Cardiac muscle cell (in vitro differentiated cells and primary cell): ENCODE measurements at regions not wholly inside any gene's neighbourhood (a gene's known extent, or its start where the extent isn't known, plus 50 kb on each side); places are given as distances from the start of the nearest gene placed in this dataset.

Experiments used
- DNase-seq, 2 donors: peaks; one replicate each; pipeline versions ENCODE4 v3.0.0 to v3.0.0-alpha.2; 2010 to 2017; ENCODE audit warnings: low read depth in 1 of 2, low spot score in 1 of 2
- H3K27ac ChIP-seq: fragments of 200-600 bp; sonication (generic); 2 replicates; pipeline ENCODE4 v1.5.1; 2016
- H3K27me3 ChIP-seq: fragments of 200-600 bp; sonication (generic); 2 replicates; pipeline ENCODE4 v1.6.0; 2016; ENCODE audit warnings: control low read depth
- H3K36me3 ChIP-seq: fragments of 200-600 bp; sonication (generic); 2 replicates; pipeline ENCODE4 v1.5.1; 2016; ENCODE audit warnings: control low read depth
- H3K4me1 ChIP-seq: fragments of 200-600 bp; sonication (generic); 2 replicates; pipeline ENCODE4 v1.8.1; 2017; ENCODE audit warnings: low read depth, mild to moderate bottlenecking, mixed run types
- H3K4me3 ChIP-seq: fragments of 200-600 bp; sonication (generic); 2 replicates; pipeline ENCODE4 v1.5.1; 2016; ENCODE audit warnings: mild to moderate bottlenecking
- H3K9me3 ChIP-seq: fragments of 200-600 bp; sonication (generic); 2 replicates; pipeline ENCODE4 v1.5.1; 2017; ENCODE audit warnings: low read depth, mild to moderate bottlenecking, control low read depth
- TF ChIP-seq, protein P1 (sequence below): IDR thresholded peaks from 2 replicates; pipeline ENCODE4 v1.5.1; 2012; ENCODE audit warnings: low read depth, mild to moderate bottlenecking, low read length

DNA sequence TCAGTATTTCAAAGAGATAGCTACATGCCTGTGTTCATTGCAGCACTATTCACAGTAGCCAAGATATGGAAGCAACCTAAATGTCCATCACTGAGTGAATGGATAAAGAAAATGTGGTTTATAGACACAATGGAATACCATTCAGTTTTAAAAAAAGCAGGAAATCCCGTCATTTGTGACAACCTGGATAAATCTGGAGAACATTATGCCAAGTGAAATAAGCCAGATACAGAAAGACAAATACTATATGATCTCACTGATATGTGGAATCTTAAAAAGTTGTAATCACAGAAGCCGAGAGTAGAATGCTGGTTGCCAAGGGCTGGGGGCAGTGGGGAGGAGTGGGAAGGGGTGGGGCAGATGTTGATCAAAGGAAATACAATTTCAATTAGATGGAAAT lies 235.8 kb upstream of the IGFBP3 start:
- no peak for DNase-seq
- no peak overlapping the region for H3K4me3 ChIP-seq
- H3K9me3 ChIP-seq = no peaks in the 10 kb centered on the region
- no peaks in the 10 kb centered on the region for H3K36me3 ChIP-seq
- TF ChIP-seq, protein P1, sequence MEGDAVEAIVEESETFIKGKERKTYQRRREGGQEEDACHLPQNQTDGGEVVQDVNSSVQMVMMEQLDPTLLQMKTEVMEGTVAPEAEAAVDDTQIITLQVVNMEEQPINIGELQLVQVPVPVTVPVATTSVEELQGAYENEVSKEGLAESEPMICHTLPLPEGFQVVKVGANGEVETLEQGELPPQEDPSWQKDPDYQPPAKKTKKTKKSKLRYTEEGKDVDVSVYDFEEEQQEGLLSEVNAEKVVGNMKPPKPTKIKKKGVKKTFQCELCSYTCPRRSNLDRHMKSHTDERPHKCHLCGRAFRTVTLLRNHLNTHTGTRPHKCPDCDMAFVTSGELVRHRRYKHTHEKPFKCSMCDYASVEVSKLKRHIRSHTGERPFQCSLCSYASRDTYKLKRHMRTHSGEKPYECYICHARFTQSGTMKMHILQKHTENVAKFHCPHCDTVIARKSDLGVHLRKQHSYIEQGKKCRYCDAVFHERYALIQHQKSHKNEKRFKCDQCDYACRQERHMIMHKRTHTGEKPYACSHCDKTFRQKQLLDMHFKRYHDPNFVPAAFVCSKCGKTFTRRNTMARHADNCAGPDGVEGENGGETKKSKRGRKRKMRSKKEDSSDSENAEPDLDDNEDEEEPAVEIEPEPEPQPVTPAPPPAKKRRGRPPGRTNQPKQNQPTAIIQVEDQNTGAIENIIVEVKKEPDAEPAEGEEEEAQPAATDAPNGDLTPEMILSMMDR = no peak
- no peaks in the 10 kb centered on the region for H3K4me1 ChIP-seq
- H3K27ac ChIP-seq = no peak overlapping the region
- no peaks in the 10 kb centered on the region for H3K27me3 ChIP-seq

DNA sequence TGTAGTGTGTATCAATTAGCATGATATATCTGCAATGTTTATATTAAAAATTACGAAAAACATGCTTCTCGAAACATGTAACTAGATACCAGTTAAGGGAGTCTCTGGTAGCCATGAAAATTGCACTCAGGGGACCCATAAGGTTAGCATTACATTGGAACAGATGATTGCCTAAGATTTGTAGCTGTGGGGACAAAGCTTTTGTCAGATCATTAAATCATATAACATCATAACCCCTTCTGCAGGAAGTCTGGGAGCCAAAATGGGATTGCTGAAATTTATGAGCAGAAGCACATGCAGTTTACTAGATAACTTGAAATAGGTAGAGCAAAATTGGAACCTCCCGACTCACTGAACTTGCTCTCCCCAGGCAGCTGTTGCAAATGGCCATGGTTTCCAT lies 235.0 kb upstream of the IGFBP3 start:
- DNase-seq = no peak
- Histone ChIP-seq H3K27ac (no peak overlapping the region), H3K4me1 (no peaks in the 10 kb centered on the region), H3K4me3 (no peak overlapping the region), H3K27me3 (no peaks in the 10 kb centered on the region), H3K9me3 (no peaks in the 10 kb centered on the region), H3K36me3 (no peaks in the 10 kb centered on the region)
- TF ChIP-seq, protein P1 = no peak

DNA sequence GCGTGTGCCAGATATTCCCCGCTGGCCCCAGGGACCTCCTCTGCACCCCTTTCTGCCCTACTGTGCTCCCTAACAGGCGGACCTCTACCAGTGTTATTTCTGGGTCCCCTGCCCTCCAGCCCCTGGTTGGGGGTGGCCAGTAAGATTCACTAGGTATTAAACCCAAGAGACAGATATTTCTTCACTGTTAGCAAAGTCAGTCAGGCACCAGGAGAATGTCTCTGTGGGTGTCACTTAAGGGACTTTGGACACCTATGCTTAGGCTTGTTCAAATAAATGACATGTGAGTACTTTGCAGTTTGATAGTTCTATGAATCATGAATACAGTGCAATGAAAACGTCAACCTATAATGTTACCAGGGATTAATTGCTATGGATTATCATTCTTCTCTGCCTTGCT lies 234.3 kb upstream of the IGFBP3 start:
- H3K36me3 ChIP-seq = no peaks in the 10 kb centered on the region
- no peaks in the 10 kb centered on the region for H3K9me3 ChIP-seq
- no peak overlapping the region for H3K4me3 ChIP-seq
- H3K27ac ChIP-seq = no peak overlapping the region
- no peak for DNase-seq
- TF ChIP-seq, protein P1 = no peak
- no peaks in the 10 kb centered on the region for H3K27me3 ChIP-seq
- no peaks in the 10 kb centered on the region for H3K4me1 ChIP-seq

DNA sequence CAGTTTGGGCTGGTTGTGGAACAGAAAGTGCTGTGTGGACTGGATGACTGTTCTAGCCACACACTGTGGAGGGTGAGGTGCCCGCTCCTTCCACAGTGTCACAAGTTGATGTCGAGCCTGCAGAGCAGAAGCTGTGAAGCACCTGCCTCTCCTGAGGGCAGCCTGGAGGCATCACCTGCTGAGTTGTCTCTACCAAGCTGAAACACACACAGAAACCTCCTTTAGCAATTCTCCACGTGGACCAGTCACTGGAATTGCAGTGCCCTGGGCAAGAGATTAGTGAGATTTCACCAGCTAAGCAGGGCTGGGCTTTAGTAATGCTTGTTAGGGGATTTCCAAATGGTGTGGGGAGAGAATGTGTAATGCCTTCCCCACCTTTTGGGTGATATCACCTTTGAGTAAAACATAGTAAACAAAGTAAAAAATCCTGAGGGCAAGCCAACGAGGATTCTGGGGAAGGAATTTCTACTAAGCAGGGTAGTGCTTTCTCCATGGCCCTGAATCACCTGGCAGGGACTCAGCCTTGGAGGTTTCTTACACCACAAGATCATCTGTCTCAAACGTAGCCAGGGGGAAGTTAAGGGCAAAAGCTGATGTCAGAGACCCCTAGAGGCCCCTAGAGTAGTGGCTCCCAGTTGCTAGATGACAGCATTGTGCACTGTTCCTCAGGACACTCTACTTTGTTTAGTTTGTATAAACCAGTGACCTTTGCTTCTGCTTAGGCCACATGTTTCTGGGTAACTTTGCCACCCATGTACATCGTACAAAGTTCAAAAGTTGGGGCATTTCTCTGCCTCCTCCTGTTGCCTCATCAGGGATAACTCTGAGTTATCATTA lies 233.1 kb upstream of the IGFBP3 start:
- TF ChIP-seq, protein P1 = no peak
- no peak for DNase-seq
- Histone ChIP-seq H3K36me3 (no peaks in the 10 kb centered on the region), H3K4me3 (no peak overlapping the region), H3K27ac (no peak overlapping the region), H3K9me3 (no peaks in the 10 kb centered on the region), H3K27me3 (no peaks in the 10 kb centered on the region), H3K4me1 (no peaks in the 10 kb centered on the region)

DNA sequence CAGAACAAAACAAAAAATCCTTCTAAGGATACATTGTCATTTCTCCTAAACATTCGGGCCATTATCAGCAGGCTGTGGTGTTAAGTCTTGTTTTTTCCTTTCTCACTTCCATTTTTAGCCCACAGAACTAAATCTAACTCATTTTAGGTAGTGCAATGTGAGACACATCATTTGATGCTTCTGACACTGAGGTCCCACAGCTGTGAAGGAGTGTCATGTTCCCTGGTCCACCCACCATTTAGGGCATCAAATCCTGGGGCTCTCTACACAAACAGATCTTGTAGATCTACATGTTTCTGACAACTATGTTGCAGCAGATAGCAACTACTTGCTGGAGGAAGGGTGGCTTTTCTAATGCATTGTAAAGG lies 232.5 kb upstream of the IGFBP3 start:
- DNase-seq = no peak
- Histone ChIP-seq H3K9me3 (no peaks in the 10 kb centered on the region), H3K4me3 (no peak overlapping the region), H3K27me3 (no peaks in the 10 kb centered on the region), H3K27ac (no peak overlapping the region), H3K4me1 (no peaks in the 10 kb centered on the region), H3K36me3 (no peaks in the 10 kb centered on the region)
- TF ChIP-seq, protein P1 = no peak

DNA sequence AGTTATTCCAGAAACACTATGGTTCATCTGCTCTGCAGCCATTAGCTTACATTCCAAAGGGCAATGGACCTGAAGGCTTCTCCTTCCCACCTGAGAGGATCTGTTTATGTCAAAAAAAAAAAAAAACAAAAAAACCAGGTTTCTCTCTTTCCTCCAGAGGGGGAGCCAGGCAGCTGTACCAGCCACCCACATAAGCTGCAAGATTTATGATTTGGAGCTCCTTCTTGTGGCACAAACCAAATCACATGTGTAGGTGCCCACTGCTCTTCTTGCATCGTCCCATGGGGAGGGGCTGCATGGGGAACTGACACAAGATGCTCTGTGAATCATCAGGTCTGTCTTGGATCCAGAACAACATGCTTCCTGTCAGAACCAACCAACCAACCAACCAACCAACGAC lies 231.6 kb upstream of the IGFBP3 start:
- TF ChIP-seq, protein P1 = no peak
- Histone ChIP-seq H3K36me3 (no peaks in the 10 kb centered on the region), H3K27me3 (no peaks in the 10 kb centered on the region), H3K9me3 (no peaks in the 10 kb centered on the region), H3K4me1 (no peaks in the 10 kb centered on the region), H3K4me3 (no peak overlapping the region), H3K27ac (no peak overlapping the region)
- DNase-seq = no peak
